Activated CD8-positive, alpha-beta T cell treated with anti-CD3 and anti-CD28 coated beads for 36 hours (primary cell): ENCODE measurements at regions not wholly inside any gene's neighbourhood (a gene's known extent, or its start where the extent isn't known, plus 50 kb on each side); places are given as distances from the start of the nearest gene placed in this dataset.

Experiments used
- ATAC-seq: fragments of 200-7000 bp; cut with Tn5 transposase; one replicate; pipeline ENCODE4 v1.10.0; 2021; ENCODE audit warnings: mild to moderate bottlenecking, moderate library complexity
- CTCF ChIA-PET: fragments of 350-600 bp; sonication (Branson Sonifier 250); formaldehyde crosslinking; loops from one replicate; lab custom pipeline; 2021; ENCODE audit warnings: antibody characterized with exemption; lab: Charles Lee
- POLR2A ChIA-PET: fragments of 350-600 bp; sonication (Branson Sonifier 250); formaldehyde crosslinking; loops from one replicate; lab custom pipeline; 2021; ENCODE audit warnings: antibody characterized with exemption; lab: Charles Lee
- DNase-seq: peaks from one replicate; pipeline ENCODE4 v3.0.0-alpha.2; 2020
- H3K27ac Mint-ChIP-seq: one replicate; pipeline ENCODE4 v1.8.0; 2021; ENCODE audit warnings: mild to moderate bottlenecking, mixed read lengths
- H3K27me3 Mint-ChIP-seq: one replicate; pipeline ENCODE4 v1.8.0; 2021; ENCODE audit warnings: mixed read lengths
- H3K36me3 Mint-ChIP-seq: one replicate; pipeline ENCODE4 v1.8.0; 2021; ENCODE audit warnings: low read depth, mixed read lengths
- H3K4me1 Mint-ChIP-seq: one replicate; pipeline ENCODE4 v1.8.0; 2021; ENCODE audit warnings: low read depth, mixed read lengths
- H3K4me3 Mint-ChIP-seq: one replicate; pipeline ENCODE4 v1.8.0; 2021; ENCODE audit warnings: mild to moderate bottlenecking, moderate library complexity, mixed read lengths
- H3K9me3 Mint-ChIP-seq: one replicate; pipeline ENCODE4 v1.8.0; 2021; ENCODE audit warnings: mixed read lengths
- intact Hi-C: fragments of 100-400 bp; cut with micrococcal nuclease; formaldehyde crosslinking; loops from one replicate; pipeline ENCODE4 v1.10.0; 2022
- TF ChIP-seq, protein P1 (sequence below): fragments of 200-600 bp; IDR thresholded peaks from one replicate; pipeline ENCODE4 v1.8.0; 2022; ENCODE audit warnings: antibody characterized with exemption, mild to moderate bottlenecking

- DNase-seq (no peak), ATAC-seq (no peak)
- Mint-ChIP-seq H3K4me1 (peaks cover 3% of the 10 kb centered on the region), H3K27me3 (peaks cover 3% of the 10 kb centered on the region), H3K4me3 (no peak overlapping the region), H3K36me3 (no peaks in the 10 kb centered on the region), H3K9me3 (peaks cover 4% of the 10 kb centered on the region), H3K27ac (no peak overlapping the region)
- TF ChIP-seq, protein P1, sequence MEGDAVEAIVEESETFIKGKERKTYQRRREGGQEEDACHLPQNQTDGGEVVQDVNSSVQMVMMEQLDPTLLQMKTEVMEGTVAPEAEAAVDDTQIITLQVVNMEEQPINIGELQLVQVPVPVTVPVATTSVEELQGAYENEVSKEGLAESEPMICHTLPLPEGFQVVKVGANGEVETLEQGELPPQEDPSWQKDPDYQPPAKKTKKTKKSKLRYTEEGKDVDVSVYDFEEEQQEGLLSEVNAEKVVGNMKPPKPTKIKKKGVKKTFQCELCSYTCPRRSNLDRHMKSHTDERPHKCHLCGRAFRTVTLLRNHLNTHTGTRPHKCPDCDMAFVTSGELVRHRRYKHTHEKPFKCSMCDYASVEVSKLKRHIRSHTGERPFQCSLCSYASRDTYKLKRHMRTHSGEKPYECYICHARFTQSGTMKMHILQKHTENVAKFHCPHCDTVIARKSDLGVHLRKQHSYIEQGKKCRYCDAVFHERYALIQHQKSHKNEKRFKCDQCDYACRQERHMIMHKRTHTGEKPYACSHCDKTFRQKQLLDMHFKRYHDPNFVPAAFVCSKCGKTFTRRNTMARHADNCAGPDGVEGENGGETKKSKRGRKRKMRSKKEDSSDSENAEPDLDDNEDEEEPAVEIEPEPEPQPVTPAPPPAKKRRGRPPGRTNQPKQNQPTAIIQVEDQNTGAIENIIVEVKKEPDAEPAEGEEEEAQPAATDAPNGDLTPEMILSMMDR: no peak
- POLR2A ChIA-PET: no interaction called here
- CTCF ChIA-PET: no interaction called here
- intact Hi-C loops: no loop called here
These were observed 130.4 kb upstream of the SMAD3 start for GRCh38 chr15:66934868-66935520.

DNA sequence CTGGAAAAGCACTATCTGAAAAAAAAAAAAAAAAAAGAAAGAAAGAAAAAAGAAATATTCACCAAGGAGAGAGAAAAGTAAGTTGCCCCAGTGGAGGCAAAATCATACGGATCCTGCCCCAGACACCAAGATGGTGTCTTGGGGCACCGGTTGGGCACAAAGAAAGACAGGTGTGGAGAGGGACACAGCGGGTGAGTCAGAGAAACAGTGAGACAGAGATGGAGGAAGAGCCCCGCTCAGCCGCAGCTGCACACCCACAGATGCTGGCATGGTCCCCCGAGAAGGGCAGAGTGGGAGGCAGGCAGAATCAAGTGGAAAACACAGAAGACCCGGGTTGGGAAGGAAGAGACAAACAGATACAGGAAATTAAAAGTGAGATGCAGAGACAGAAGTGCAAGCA, 129.7 kb upstream of the SMAD3 start:
- Mint-ChIP-seq H3K4me3 (no peak overlapping the region), H3K9me3 (peaks cover 4% of the 10 kb centered on the region), H3K4me1 (peaks cover 10% of the 10 kb centered on the region), H3K27ac (no peak overlapping the region), H3K36me3 (no peaks in the 10 kb centered on the region), H3K27me3 (peaks cover 3% of the 10 kb centered on the region)
- DNase-seq (no peak), ATAC-seq (no peak)
- intact Hi-C loops: no loop called here
- ChIA-PET POLR2A (no interaction called here), CTCF (no interaction called here)
- TF ChIP-seq, protein P1: no peak

- peaks cover 2% of the 10 kb centered on the region for H3K27me3 Mint-ChIP-seq
- ChIA-PET CTCF (no interaction called here), POLR2A (no interaction called here)
- H3K9me3 Mint-ChIP-seq: peaks cover 4% of the 10 kb centered on the region
- H3K36me3 Mint-ChIP-seq: no peaks in the 10 kb centered on the region
- intact Hi-C loops: no loop called here
- TF ChIP-seq, protein P1: no peak
- H3K27ac Mint-ChIP-seq: no peak overlapping the region
- H3K4me1 Mint-ChIP-seq: peaks cover 14% of the 10 kb centered on the region
- H3K4me3 Mint-ChIP-seq: no peak overlapping the region
- DNase-seq (no peak), ATAC-seq (no peak)
These were observed 129.1 kb upstream of the SMAD3 start for GRCh38 chr15:66936109-66936860.

DNA sequence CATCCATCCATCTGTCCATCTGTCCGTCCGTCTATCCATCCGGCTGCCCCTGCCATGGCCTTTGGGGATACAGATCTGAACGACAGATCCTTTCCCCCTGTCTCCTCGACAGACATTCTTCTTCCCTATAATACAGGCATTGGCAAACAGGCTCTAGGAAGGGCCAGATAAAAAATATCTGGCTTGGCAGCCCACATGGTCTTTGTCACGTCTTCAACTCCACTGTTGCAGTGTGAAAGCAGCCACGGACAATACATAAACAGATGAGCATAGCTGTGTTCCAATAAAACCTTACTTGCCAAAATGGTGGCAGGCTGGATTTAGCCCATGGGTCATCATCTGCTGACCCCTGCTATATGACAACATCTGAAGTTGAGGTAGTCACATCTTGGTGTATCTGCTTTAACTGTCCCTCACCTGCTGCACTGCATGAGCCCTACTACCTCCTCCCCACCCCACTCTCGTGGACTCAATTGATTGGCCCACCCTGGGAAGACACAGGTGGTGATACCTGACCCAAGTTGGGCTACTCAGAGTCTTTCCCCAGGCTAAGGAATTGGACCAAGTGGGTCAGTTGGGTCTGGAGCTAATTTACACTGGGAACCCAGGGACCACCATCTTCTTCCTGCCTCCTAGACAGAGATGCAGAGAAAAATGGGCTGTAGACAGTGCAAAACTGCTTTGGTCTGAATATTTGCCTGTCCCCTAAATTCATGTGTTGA, 128.4 kb upstream of the SMAD3 start:
- Mint-ChIP-seq H3K27me3 (peaks cover 2% of the 10 kb centered on the region), H3K27ac (no peak overlapping the region), H3K4me1 (peaks cover 14% of the 10 kb centered on the region), H3K4me3 (no peak overlapping the region), H3K9me3 (peaks cover 4% of the 10 kb centered on the region), H3K36me3 (no peaks in the 10 kb centered on the region)
- TF ChIP-seq, protein P1: no peak
- ChIA-PET CTCF (interaction anchor here (1.3 kb wide), 1 partner anchor 9 kb away, joined by 6 read pairs; no protein-coding TSS in a partner anchor), POLR2A (no interaction called here)
- intact Hi-C loops: no loop called here
- ATAC-seq: no peak
- DNase-seq: no peak
